Stimulated activated CD4-positive, alpha-beta T cell treated with anti-CD3 and anti-CD28 coated beads, Interleukin-4, amount 100 ng/mL, for 48 hours (primary cell): ENCODE measurements at regions not wholly inside any gene's neighbourhood (a gene's known extent, or its start where the extent isn't known, plus 50 kb on each side); places are given as distances from the start of the nearest gene placed in this dataset.
"Not testable (repeated sequence)": the region's sequence is repeated elsewhere in the genome, so short reads cannot be mapped to it uniquely, and the experiment has no call there.

Experiments
- DNase-seq, 2 donors: peaks; one replicate each; pipeline ENCODE4 v3.0.0-alpha.2; 2020; ENCODE audit warnings: low read depth in 2 of 2

- DNase-seq: no peak
These were observed 159.5 kb downstream of the LY86 start for GRCh38 chr6:6748001-6748400.

GRCh38 chr6:6749702-6750491, 161.4 kb downstream of the LY86 start:
- DNase-seq: peak; percentile 28 to 30

GRCh38 chr6:6750594-6751265, 162.2 kb downstream of the LY86 start:
- DNase-seq: no peak

- DNase-seq: no peak
These were observed 162.7 kb downstream of the LY86 start for GRCh38 chr6:6751266-6751596.

- peak in 1 of 2 donors; percentile 15 for DNase-seq
These were observed 163.1 kb downstream of the LY86 start for GRCh38 chr6:6751619-6752023.

- no peak for DNase-seq
These were observed 163.6 kb downstream of the LY86 start for GRCh38 chr6:6752129-6752528.

- no peak for DNase-seq
These were observed 164.8 kb downstream of the LY86 start for GRCh38 chr6:6753301-6753700.

- DNase-seq: no peak
These were observed 168.0 kb downstream of the LY86 start for GRCh38 chr6:6756526-6756925.

- DNase-seq: no peak
These were observed 170.0 kb downstream of the LY86 start for GRCh38 chr6:6758546-6758914.

GRCh38 chr6:6758915-6759654, 170.6 kb downstream of the LY86 start:
- peak in 1 of 2 donors; percentile 12 for DNase-seq

- no peak for DNase-seq
These were observed 171.5 kb downstream of the LY86 start for GRCh38 chr6:6760002-6760401.

GRCh38 chr6:6762566-6762965, 174.0 kb downstream of the LY86 start:
- DNase-seq: not testable (repeated sequence)

GRCh38 chr6:6764764-6765434, 176.4 kb downstream of the LY86 start:
- DNase-seq: no peak

- DNase-seq: no peak
These were observed 177.8 kb downstream of the LY86 start for GRCh38 chr6:6766230-6766905.

GRCh38 chr6:6769466-6769865, 180.9 kb downstream of the LY86 start:
- DNase-seq: no peak

GRCh38 chr6:6771224-6771945, 182.9 kb downstream of the LY86 start:
- no peak for DNase-seq

GRCh38 chr6:6771964-6772363, 183.4 kb downstream of the LY86 start:
- DNase-seq: no peak

- no peak for DNase-seq
These were observed 184.2 kb downstream of the LY86 start for GRCh38 chr6:6772751-6773150.

- DNase-seq: no peak
These were observed 186.6 kb downstream of the LY86 start for GRCh38 chr6:6775074-6775473.

- no peak for DNase-seq
These were observed 191.7 kb downstream of the LY86 start for GRCh38 chr6:6780231-6780630.
